ENCODE measurements at regions not wholly inside any gene's neighbourhood (a gene's known extent, or its start where the extent isn't known, plus 50 kb on each side); places are given as distances from the start of the nearest gene placed in this dataset.

- TF ChIP-seq POLR2AphosphoS5 (IDR thresholded peaks at IDR 0.05; ENCODE audit: low read depth, low read length) = no peak
- TF ChIP-seq POLR2A (IDR thresholded peaks at IDR 0.05; ENCODE audit: low read depth, low read length) = no peak
- no peak for TF ChIP-seq TAF1 (IDR thresholded peaks at IDR 0.05; ENCODE audit: low read depth, low read length)
Measured at GRCh38 chr22:48804811-48805301, 1022.8 kb downstream of the BRD1 start.

Measured in GM12891 (cell line).